Suppressor macrophage treated with lipopolysaccharide for 4 hours (primary cell): ENCODE measurements at regions not wholly inside any gene's neighbourhood (a gene's known extent, or its start where the extent isn't known, plus 50 kb on each side); places are given as distances from the start of the nearest gene placed in this dataset.
A peak's percentile ranks its signal among the peaks of the same experiment; 100 is the strongest.

Source experiments
- DNase-seq: peaks from one replicate; pipeline ENCODE4 v3.0.0-alpha.2; 2020

GRCh38 chr21:41048623-41049022 is 119.3 kb upstream of the BACE2 start:
- DNase-seq, result no peak

GRCh38 chr21:41052820-41053555 is 115.0 kb upstream of the BACE2 start:
- no peak for DNase-seq

- DNase-seq, result no peak
These were observed 113.9 kb upstream of the BACE2 start for GRCh38 chr21:41054018-41054578.

GRCh38 chr21:41055266-41055665 is 112.7 kb upstream of the BACE2 start:
- no peak for DNase-seq

GRCh38 chr21:41059871-41060270 is 108.1 kb upstream of the BACE2 start:
- DNase-seq, result no peak

- no peak for DNase-seq
These were observed 106.3 kb upstream of the BACE2 start for GRCh38 chr21:41061701-41062100.

- no peak for DNase-seq
These were observed 103.6 kb upstream of the BACE2 start for GRCh38 chr21:41064334-41064791.

GRCh38 chr21:41064951-41065350 is 103.0 kb upstream of the BACE2 start:
- DNase-seq, result no peak

GRCh38 chr21:41065539-41065938 is 102.4 kb upstream of the BACE2 start:
- no peak for DNase-seq

- DNase-seq, result no peak
These were observed 101.6 kb upstream of the BACE2 start for GRCh38 chr21:41066086-41066938.

GRCh38 chr21:41067709-41068108 is 100.3 kb upstream of the BACE2 start:
- no peak for DNase-seq

GRCh38 chr21:41068496-41068895 is 99.5 kb upstream of the BACE2 start:
- DNase-seq, result peak; percentile 13

GRCh38 chr21:41068967-41069642 is 98.9 kb upstream of the BACE2 start:
- peak; percentile 85 for DNase-seq

GRCh38 chr21:41070284-41070683 is 97.7 kb upstream of the BACE2 start:
- DNase-seq, result no peak

- DNase-seq, result no peak
These were observed 96.4 kb upstream of the BACE2 start for GRCh38 chr21:41071258-41072171.

GRCh38 chr21:41073558-41073957 is 94.4 kb upstream of the BACE2 start:
- no peak for DNase-seq

- DNase-seq, result no peak
These were observed 93.4 kb upstream of the BACE2 start for GRCh38 chr21:41074396-41075184.

GRCh38 chr21:41075656-41076055 is 92.3 kb upstream of the BACE2 start:
- no peak for DNase-seq

GRCh38 chr21:41076064-41076463 is 91.9 kb upstream of the BACE2 start:
- no peak for DNase-seq

- DNase-seq, result no peak
These were observed 88.8 kb upstream of the BACE2 start for GRCh38 chr21:41079159-41079558.

- DNase-seq, result no peak
These were observed 87.4 kb upstream of the BACE2 start for GRCh38 chr21:41080485-41081121.
